NCI-H460 (cell line): ENCODE measurements at regions not wholly inside any gene's neighbourhood (a gene's known extent, or its start where the extent isn't known, plus 50 kb on each side); places are given as distances from the start of the nearest gene placed in this dataset.
"Not testable (repeated sequence)": the region's sequence is repeated elsewhere in the genome, so short reads cannot be mapped to it uniquely, and the experiment has no call there.

Experiments used
- DNase-seq: peaks from one replicate; pipeline ENCODE4 v3.0.0-alpha.2; 2016; ENCODE audit warnings: low read depth; ENCODE audit errors: extremely low read depth

GRCh38 chr1:103362348-103363007, 163.0 kb upstream of the RNPC3 start:
- DNase-seq: no peak

GRCh38 chr1:103353391-103353790, 172.1 kb upstream of the RNPC3 start:
- no peak for DNase-seq

GRCh38 chr1:103348136-103348535, 177.4 kb upstream of the RNPC3 start:
- DNase-seq: no peak

GRCh38 chr1:103344930-103345329, 180.6 kb upstream of the RNPC3 start:
- no peak for DNase-seq

- no peak for DNase-seq
Measured at GRCh38 chr1:103341377-103341880, 184.1 kb upstream of the RNPC3 start.

- no peak for DNase-seq
Measured at GRCh38 chr1:103337779-103338178, 187.7 kb upstream of the RNPC3 start.

GRCh38 chr1:103336408-103336807, 189.1 kb upstream of the RNPC3 start:
- no peak for DNase-seq

GRCh38 chr1:103333141-103333540, 192.4 kb upstream of the RNPC3 start:
- DNase-seq: no peak

GRCh38 chr1:103327054-103327719, 198.3 kb upstream of the RNPC3 start:
- DNase-seq: no peak

- DNase-seq: no peak
Measured at GRCh38 chr1:103326595-103326994, 198.9 kb upstream of the RNPC3 start.

- no peak for DNase-seq
Measured at GRCh38 chr1:103309786-103310185, 201.5 kb upstream of the COL11A1 start.

- DNase-seq: no peak
Measured at GRCh38 chr1:103307751-103308150, 199.4 kb upstream of the COL11A1 start.

GRCh38 chr1:103283841-103284669, 175.7 kb upstream of the COL11A1 start:
- DNase-seq: no peak

GRCh38 chr1:103283371-103283770, 175.0 kb upstream of the COL11A1 start:
- no peak for DNase-seq

- no peak for DNase-seq
Measured at GRCh38 chr1:103275725-103276124, 167.4 kb upstream of the COL11A1 start.

- no peak for DNase-seq
Measured at GRCh38 chr1:103274886-103275285, 166.6 kb upstream of the COL11A1 start.

- DNase-seq: no peak
Measured at GRCh38 chr1:103273106-103273505, 164.8 kb upstream of the COL11A1 start.

- not testable (repeated sequence) for DNase-seq
Measured at GRCh38 chr1:103271471-103271870, 163.1 kb upstream of the COL11A1 start.

- DNase-seq: no peak
Measured at GRCh38 chr1:103267893-103268292, 159.6 kb upstream of the COL11A1 start.

- DNase-seq: no peak
Measured at GRCh38 chr1:103267266-103267665, 158.9 kb upstream of the COL11A1 start.

- DNase-seq: no peak
Measured at GRCh38 chr1:103266036-103266435, 157.7 kb upstream of the COL11A1 start.
